Effector memory CD4-positive, alpha-beta T cell (primary cell): ENCODE measurements at regions not wholly inside any gene's neighbourhood (a gene's known extent, or its start where the extent isn't known, plus 50 kb on each side); places are given as distances from the start of the nearest gene placed in this dataset.

Experiments used
- DNase-seq, 3 donors: peaks; one replicate each; pipeline ENCODE4 v3.0.0-alpha.2; 2020
- H3K27ac ChIP-seq: 2 replicates; pipeline ENCODE4 v1.7.0; 2013; ENCODE audit warnings: mild to moderate bottlenecking, low read length, moderate library complexity; ENCODE audit not compliant: insufficient read depth, poor library complexity, severe bottlenecking
- H3K27me3 ChIP-seq: replicated peaks from 2 replicates; pipeline ENCODE4 v1.7.0; 2013; ENCODE audit warnings: mild to moderate bottlenecking, low read length; ENCODE audit not compliant: insufficient read depth, control insufficient read depth, poor library complexity, severe bottlenecking
- H3K36me3 ChIP-seq: 2 replicates; pipeline ENCODE4 v1.7.0; 2013; ENCODE audit warnings: mild to moderate bottlenecking, low read length, moderate library complexity; ENCODE audit not compliant: control insufficient read depth, insufficient read depth
- H3K4me1 ChIP-seq: 2 replicates; pipeline ENCODE4 v1.7.0; 2013; ENCODE audit warnings: low read length, mild to moderate bottlenecking; ENCODE audit not compliant: control insufficient read depth, insufficient read depth, poor library complexity, severe bottlenecking
- H3K4me3 ChIP-seq: 2 replicates; pipeline ENCODE4 v1.7.0; 2013; ENCODE audit warnings: low read length, low read depth, mild to moderate bottlenecking; ENCODE audit not compliant: insufficient read depth, poor library complexity, severe bottlenecking
- H3K9me3 ChIP-seq: 2 replicates; pipeline ENCODE4 v1.7.0; 2013; ENCODE audit warnings: mild to moderate bottlenecking, low read length, moderate library complexity; ENCODE audit not compliant: control insufficient read depth

DNA sequence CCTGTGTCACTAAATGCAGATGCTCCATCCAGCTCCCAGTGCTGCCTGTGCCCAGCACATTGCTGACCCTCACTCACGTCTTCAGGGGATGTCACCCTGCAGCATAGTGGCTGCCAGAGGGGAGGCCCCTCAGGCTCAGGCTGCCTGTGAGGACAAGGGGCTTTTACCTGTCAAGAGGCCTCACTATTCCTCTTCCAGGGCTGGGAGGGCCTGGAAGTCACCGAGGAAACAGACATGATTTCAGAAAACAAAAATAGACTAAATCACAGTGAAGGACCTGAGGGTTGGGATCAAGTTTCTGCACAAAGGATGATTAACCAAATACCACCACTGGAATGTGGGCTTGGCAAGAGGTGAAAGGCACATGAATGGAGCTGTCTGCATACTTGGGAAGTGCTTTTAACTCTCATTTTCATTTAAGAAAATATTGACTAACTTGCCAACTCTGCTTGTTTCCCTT lies 1202.3 kb downstream of the BCL11B start:
- Histone ChIP-seq H3K27me3 (no peaks in the 10 kb centered on the region), H3K9me3 (no peaks in the 10 kb centered on the region), H3K4me3 (no peak overlapping the region), H3K27ac (no peak overlapping the region), H3K36me3 (no peaks in the 10 kb centered on the region), H3K4me1 (no peaks in the 10 kb centered on the region)
- no peak for DNase-seq

GRCh38 chr14:98070536-98070935 lies 1201.5 kb downstream of the BCL11B start:
- DNase-seq: no peak
- Histone ChIP-seq H3K4me3 (no peak overlapping the region), H3K36me3 (no peaks in the 10 kb centered on the region), H3K27me3 (no peaks in the 10 kb centered on the region), H3K27ac (no peak overlapping the region), H3K4me1 (no peaks in the 10 kb centered on the region), H3K9me3 (no peaks in the 10 kb centered on the region)

DNA sequence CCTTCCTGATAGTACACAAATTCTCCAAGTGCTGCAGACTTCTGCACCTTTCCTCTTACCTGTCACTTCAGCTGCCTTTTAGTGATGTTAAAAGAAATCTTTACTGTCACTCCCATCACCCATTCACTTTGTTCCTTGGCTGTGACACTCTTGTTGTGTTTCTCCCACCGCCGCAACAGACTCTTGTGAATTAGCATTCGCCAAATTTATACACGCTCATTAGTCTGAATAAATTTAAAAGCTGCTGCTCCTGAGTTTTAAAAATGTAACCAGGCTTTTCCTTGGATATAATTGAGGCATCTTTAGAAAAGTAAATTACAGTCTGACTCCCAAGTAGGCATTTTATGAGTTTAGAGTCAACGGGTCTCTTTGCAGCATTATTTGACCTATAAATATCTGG lies 1197.9 kb downstream of the BCL11B start:
- Histone ChIP-seq H3K27ac (no peak overlapping the region), H3K27me3 (no peaks in the 10 kb centered on the region), H3K9me3 (no peaks in the 10 kb centered on the region), H3K4me1 (no peaks in the 10 kb centered on the region), H3K4me3 (no peak overlapping the region), H3K36me3 (no peaks in the 10 kb centered on the region)
- no peak for DNase-seq

GRCh38 chr14:98077176-98077575 lies 1194.8 kb downstream of the BCL11B start:
- H3K27ac ChIP-seq: no peak overlapping the region
- DNase-seq: no peak

GRCh38 chr14:98082833-98083232 lies 1189.2 kb downstream of the BCL11B start:
- Histone ChIP-seq H3K4me3 (no peak overlapping the region), H3K36me3 (no peaks in the 10 kb centered on the region), H3K9me3 (no peaks in the 10 kb centered on the region), H3K4me1 (no peaks in the 10 kb centered on the region), H3K27me3 (no peaks in the 10 kb centered on the region), H3K27ac (no peak overlapping the region)
- no peak for DNase-seq

More at GRCh38 chr14:98077176-98077575, 1194.8 kb downstream of the BCL11B start:
- no peaks in the 10 kb centered on the region for H3K36me3 ChIP-seq
- H3K27me3 ChIP-seq: no peaks in the 10 kb centered on the region
- no peak overlapping the region for H3K4me3 ChIP-seq
- H3K4me1 ChIP-seq: no peaks in the 10 kb centered on the region
- no peaks in the 10 kb centered on the region for H3K9me3 ChIP-seq

- no peak overlapping the region for H3K27ac ChIP-seq
- H3K27me3 ChIP-seq: no peaks in the 10 kb centered on the region
- no peaks in the 10 kb centered on the region for H3K36me3 ChIP-seq
- H3K4me3 ChIP-seq: no peak overlapping the region
- no peaks in the 10 kb centered on the region for H3K4me1 ChIP-seq
- DNase-seq: no peak
- H3K9me3 ChIP-seq: no peaks in the 10 kb centered on the region
Measured at GRCh38 chr14:98085751-98086150, 1186.2 kb downstream of the BCL11B start.

DNA sequence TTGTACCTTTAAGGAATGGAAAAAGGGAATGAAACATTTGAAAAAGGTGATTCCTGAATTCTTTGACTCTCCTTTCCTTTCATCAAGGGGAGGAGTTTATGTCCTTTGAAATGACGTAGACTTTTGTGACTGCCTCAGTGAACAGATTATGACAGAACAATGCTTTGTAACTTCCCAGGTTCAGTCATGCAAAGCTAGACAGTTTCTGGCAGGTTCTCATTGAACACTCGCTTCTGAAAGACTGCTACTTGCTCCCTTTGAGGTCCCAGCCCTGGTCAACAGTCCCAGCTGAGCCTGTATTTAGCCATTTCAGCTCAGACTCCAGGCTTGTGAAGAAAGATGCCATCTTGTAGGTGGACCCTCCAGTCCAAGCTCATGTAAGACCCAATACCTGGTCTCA lies 1178.9 kb downstream of the BCL11B start:
- Histone ChIP-seq H3K4me3 (no peak overlapping the region), H3K27ac (no peak overlapping the region), H3K9me3 (no peaks in the 10 kb centered on the region), H3K27me3 (no peaks in the 10 kb centered on the region), H3K4me1 (no peaks in the 10 kb centered on the region), H3K36me3 (no peaks in the 10 kb centered on the region)
- DNase-seq: no peak

GRCh38 chr14:98099527-98099926 lies 1172.5 kb downstream of the BCL11B start:
- H3K36me3 ChIP-seq: no peaks in the 10 kb centered on the region
- H3K27ac ChIP-seq: no peak overlapping the region
- no peak overlapping the region for H3K4me3 ChIP-seq
- no peaks in the 10 kb centered on the region for H3K27me3 ChIP-seq
- H3K4me1 ChIP-seq: no peaks in the 10 kb centered on the region
- no peak for DNase-seq
- no peaks in the 10 kb centered on the region for H3K9me3 ChIP-seq

- no peaks in the 10 kb centered on the region for H3K27me3 ChIP-seq
- no peak overlapping the region for H3K4me3 ChIP-seq
- DNase-seq: no peak
- H3K4me1 ChIP-seq: no peaks in the 10 kb centered on the region
- no peaks in the 10 kb centered on the region for H3K9me3 ChIP-seq
- H3K27ac ChIP-seq: no peak overlapping the region
- H3K36me3 ChIP-seq: no peaks in the 10 kb centered on the region
Measured at GRCh38 chr14:98101323-98101722, 1170.7 kb downstream of the BCL11B start.

GRCh38 chr14:98103705-98104104 lies 1168.3 kb downstream of the BCL11B start:
- Histone ChIP-seq H3K9me3 (no peaks in the 10 kb centered on the region), H3K4me3 (no peak overlapping the region), H3K27me3 (no peaks in the 10 kb centered on the region), H3K36me3 (no peaks in the 10 kb centered on the region), H3K4me1 (no peaks in the 10 kb centered on the region), H3K27ac (no peak overlapping the region)
- DNase-seq: no peak

- DNase-seq: no peak
- no peaks in the 10 kb centered on the region for H3K36me3 ChIP-seq
- no peak overlapping the region for H3K4me3 ChIP-seq
- H3K27me3 ChIP-seq: no peaks in the 10 kb centered on the region
- no peak overlapping the region for H3K27ac ChIP-seq
- no peaks in the 10 kb centered on the region for H3K9me3 ChIP-seq
- H3K4me1 ChIP-seq: no peaks in the 10 kb centered on the region
Measured at GRCh38 chr14:98109326-98109725, 1162.7 kb downstream of the BCL11B start.
